ENCODE measurements at regions not wholly inside any gene's neighbourhood (a gene's known extent, or its start where the extent isn't known, plus 50 kb on each side); places are given as distances from the start of the nearest gene placed in this dataset.

DNA sequence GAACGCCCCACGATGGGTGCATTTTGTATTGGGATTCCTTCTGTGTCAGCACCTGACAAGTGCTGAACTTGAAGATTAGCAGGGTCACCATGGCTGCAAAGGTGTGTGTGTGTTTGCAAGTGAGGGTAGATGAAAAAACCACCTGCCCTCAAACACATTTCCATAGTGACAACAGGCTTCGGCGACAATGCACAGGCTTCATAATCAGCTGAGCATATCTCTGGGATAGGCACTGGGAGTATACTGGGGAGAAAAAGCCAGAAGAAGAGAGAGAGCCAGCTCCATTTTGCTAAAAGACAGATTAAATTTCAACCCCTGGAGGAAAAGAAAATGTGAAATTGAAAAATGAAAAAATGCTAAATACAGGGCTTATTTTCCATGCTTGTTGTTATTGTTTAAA is 656.1 kb downstream of the INHBA start:
- Histone ChIP-seq H3K36me3 (replicated peaks in 1 of 2) (no peaks in the 10 kb centered on the region), H3K4me3 (no peak overlapping the region), H3K27ac (peak overlapping the region in 1 of 5 donors; percentile 16), H3K4me1 (replicated peaks in 1 of 2) (no peaks in the 10 kb centered on the region), H3K9me3 (replicated peaks in 1 of 3) (no peaks in the 10 kb centered on the region), H3K27me3 (no peaks in the 10 kb centered on the region)
- TF ChIP-seq, protein P1, sequence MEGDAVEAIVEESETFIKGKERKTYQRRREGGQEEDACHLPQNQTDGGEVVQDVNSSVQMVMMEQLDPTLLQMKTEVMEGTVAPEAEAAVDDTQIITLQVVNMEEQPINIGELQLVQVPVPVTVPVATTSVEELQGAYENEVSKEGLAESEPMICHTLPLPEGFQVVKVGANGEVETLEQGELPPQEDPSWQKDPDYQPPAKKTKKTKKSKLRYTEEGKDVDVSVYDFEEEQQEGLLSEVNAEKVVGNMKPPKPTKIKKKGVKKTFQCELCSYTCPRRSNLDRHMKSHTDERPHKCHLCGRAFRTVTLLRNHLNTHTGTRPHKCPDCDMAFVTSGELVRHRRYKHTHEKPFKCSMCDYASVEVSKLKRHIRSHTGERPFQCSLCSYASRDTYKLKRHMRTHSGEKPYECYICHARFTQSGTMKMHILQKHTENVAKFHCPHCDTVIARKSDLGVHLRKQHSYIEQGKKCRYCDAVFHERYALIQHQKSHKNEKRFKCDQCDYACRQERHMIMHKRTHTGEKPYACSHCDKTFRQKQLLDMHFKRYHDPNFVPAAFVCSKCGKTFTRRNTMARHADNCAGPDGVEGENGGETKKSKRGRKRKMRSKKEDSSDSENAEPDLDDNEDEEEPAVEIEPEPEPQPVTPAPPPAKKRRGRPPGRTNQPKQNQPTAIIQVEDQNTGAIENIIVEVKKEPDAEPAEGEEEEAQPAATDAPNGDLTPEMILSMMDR (IDR thresholded peaks at IDR 0.05): no peak
- no peak for TF ChIP-seq POLR2A (IDR thresholded peaks at IDR 0.05)
- DNase-seq: no peak
- intact Hi-C loops (cut with DNase I): no loop called here
- 64 to 77% (median 74%) methylated on average over 4 of the region's 4 CpGs for whole genome bisulfite sequencing, 4 donors

DNA sequence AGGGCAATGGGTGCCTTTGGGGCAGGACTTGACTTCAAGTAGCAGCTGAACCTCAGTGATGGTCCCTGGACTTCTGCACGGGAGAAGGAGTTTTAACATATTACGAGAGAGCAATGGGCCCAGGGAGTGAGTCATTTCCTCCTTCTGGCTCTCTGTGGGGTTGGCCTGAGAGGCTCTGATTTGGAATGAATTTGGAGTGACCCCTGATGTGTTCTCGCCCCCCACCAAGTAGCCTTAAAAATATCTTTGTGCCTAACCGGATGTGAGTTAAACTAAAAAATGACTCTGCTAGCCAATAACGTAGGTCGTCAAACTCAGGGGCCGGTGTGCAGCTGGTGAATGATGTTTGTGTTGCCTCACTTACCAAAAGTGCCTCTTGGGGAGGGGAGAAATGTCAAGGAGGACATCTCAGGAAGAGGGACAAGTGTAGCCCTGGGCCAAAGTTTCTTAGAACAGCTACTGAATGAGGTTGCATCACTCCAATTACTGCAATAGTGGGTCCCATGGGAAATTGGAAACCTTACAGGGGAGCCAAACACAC is 656.6 kb downstream of the INHBA start:
- TF ChIP-seq, protein P1 (IDR thresholded peaks at IDR 0.05): no peak
- TF ChIP-seq POLR2A (IDR thresholded peaks at IDR 0.05): no peak
- H3K27me3 ChIP-seq: no peaks in the 10 kb centered on the region

DNA sequence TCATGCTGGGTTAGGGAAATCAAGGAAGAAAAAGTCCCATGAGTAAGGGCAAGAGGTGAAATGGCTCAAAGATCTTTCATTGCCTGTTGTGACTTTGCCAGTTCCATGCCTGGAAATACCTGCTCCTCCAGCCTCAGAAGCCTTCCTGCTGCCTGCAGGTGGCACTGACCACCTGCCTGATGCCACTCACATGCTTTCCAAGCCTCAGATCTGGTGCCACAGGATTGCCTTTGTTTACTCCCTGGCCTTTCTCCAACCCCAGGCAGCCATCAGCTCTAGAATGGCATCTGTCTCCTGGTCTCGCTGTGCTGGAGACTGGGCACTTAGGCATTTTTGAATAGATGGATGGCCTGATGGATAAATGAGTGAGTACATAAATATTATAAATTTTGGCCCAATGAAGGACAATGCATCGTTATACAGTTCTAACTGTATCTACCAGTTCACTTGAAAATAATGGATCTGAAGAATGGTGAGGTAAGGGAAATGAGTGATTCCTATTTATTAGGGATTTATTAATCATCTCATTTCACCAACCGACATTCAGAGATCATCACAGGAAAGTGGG is 657.2 kb downstream of the INHBA start:
- Histone ChIP-seq H3K4me3 (no peak overlapping the region), H3K27ac (peak overlapping the region in 1 of 5 donors; percentile 16), H3K36me3 (replicated peaks in 1 of 2) (no peaks in the 10 kb centered on the region), H3K9me3 (replicated peaks in 1 of 3) (no peaks in the 10 kb centered on the region), H3K27me3 (no peaks in the 10 kb centered on the region), H3K4me1 (replicated peaks in 1 of 2) (no peaks in the 10 kb centered on the region)
- TF ChIP-seq, protein P1 (IDR thresholded peaks at IDR 0.05): peak in 2 of 6 experiments; percentile 0 to 7
- no peak for TF ChIP-seq POLR2A (IDR thresholded peaks at IDR 0.05)
- 87 to 93% (median 89%) methylated on average over 3 of the region's 3 CpGs for WGBS, 4 donors
- intact Hi-C loops (cut with DNase I): no loop called here
- no peak for DNase-seq

More for the DNA sequence above, 656.6 kb downstream of the INHBA start:
- WGBS, 4 donors: 67 to 85% (median 77%) methylated on average over 7 of the region's 7 CpGs
- H3K4me1 ChIP-seq (replicated peaks in 1 of 2): no peaks in the 10 kb centered on the region
- no peaks in the 10 kb centered on the region for H3K9me3 ChIP-seq (replicated peaks in 1 of 3)
- no peak overlapping the region for H3K4me3 ChIP-seq
- peak in 2 of 7 donors; percentile 1 to 7 for DNase-seq
- intact Hi-C loops (cut with DNase I): no loop called here
- H3K27ac ChIP-seq: peak overlapping the region in 1 of 5 donors; percentile 16
- H3K36me3 ChIP-seq (replicated peaks in 1 of 2): no peaks in the 10 kb centered on the region

DNA sequence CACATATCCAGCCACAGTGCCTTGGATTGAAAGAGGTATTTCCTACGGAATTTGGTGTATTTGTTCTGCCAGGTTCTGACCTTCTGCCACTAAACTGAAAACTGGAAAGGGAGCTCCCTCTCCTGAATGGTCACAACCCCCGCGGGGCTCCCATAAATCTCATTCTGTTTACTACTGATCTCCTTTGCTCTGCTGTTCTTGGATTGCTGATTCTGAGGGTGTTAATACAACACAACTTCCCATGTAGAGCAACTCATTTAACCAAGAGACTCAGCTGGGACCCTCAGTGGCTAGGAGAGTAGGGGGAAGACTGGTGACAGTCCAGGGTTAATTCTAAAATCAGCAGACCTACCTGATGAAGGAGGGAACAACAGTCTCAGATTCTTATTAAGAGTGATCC is 662.9 kb downstream of the INHBA start:
- DNase-seq: no peak
- no peaks in the 10 kb centered on the region for H3K36me3 ChIP-seq (replicated peaks in 1 of 2)
- TF ChIP-seq POLR2A (IDR thresholded peaks at IDR 0.05): no peak
- TF ChIP-seq, protein P1 (IDR thresholded peaks at IDR 0.05): no peak
- H3K4me3 ChIP-seq: no peak overlapping the region
- H3K9me3 ChIP-seq (replicated peaks in 1 of 3): no peaks in the 10 kb centered on the region
- no peaks in the 10 kb centered on the region for H3K4me1 ChIP-seq (replicated peaks in 1 of 2)
- H3K27ac ChIP-seq: no peak overlapping the region
- intact Hi-C loops (cut with DNase I): no loop called here
- H3K27me3 ChIP-seq: no peaks in the 10 kb centered on the region
- 59 to 68% (median 64%) methylated on average over 3 of the region's 3 CpGs for WGBS, 4 donors
